IMR-90 (cell line): ENCODE measurements at regions not wholly inside any gene's neighbourhood (a gene's known extent, or its start where the extent isn't known, plus 50 kb on each side); places are given as distances from the start of the nearest gene placed in this dataset.

ENCODE experiments used
- BHLHE40 ChIP-seq: fragments of 150-350 bp; IDR thresholded peaks from 2 replicates; pipeline ENCODE4 v1.6.1; 2016; ENCODE audit warnings: mild to moderate bottlenecking, low read depth, low read length
- CEBPB ChIP-seq: IDR thresholded peaks from 2 replicates; pipeline ENCODE4 v1.6.1; 2012; ENCODE audit warnings: low read depth, low read length, improper control_type of control experiment
- POLR2A ChIP-seq: IDR thresholded peaks from 2 replicates; pipeline ENCODE4 v1.6.1; 2012; ENCODE audit warnings: mild to moderate bottlenecking, low read depth, low read length
- RCOR1 ChIP-seq: IDR thresholded peaks from 2 replicates; pipeline ENCODE4 v1.6.1; 2012; ENCODE audit warnings: mild to moderate bottlenecking, low read length, improper control_type of control experiment; ENCODE audit not compliant: insufficient replicate concordance
- SMC3 ChIP-seq: fragments of 150-350 bp; IDR thresholded peaks from 2 replicates; pipeline ENCODE4 v1.6.1; 2016; ENCODE audit warnings: low read depth, mild to moderate bottlenecking, antibody characterized with exemption, low read length, moderate library complexity
- TF ChIP-seq, protein P1 (sequence below): conservative IDR thresholded peaks from 2 replicates; pipeline ENCODE4 v1.5.1; 2012; ENCODE audit warnings: mild to moderate bottlenecking, low read depth, low read length, improper control_type of control experiment
- TF ChIP-seq, protein P2 (sequence below): fragments of 150-350 bp; IDR thresholded peaks from 2 replicates; pipeline ENCODE4 v1.6.1; 2016; ENCODE audit warnings: low read depth, mild to moderate bottlenecking, low read length, moderate library complexity, borderline replicate concordance
- TF ChIP-seq, protein P3 (sequence below): fragments of 150-350 bp; IDR thresholded peaks from 2 replicates; pipeline ENCODE4 v1.6.1; 2017; ENCODE audit warnings: mild to moderate bottlenecking, antibody characterized with exemption, low read length, low read depth

DNA sequence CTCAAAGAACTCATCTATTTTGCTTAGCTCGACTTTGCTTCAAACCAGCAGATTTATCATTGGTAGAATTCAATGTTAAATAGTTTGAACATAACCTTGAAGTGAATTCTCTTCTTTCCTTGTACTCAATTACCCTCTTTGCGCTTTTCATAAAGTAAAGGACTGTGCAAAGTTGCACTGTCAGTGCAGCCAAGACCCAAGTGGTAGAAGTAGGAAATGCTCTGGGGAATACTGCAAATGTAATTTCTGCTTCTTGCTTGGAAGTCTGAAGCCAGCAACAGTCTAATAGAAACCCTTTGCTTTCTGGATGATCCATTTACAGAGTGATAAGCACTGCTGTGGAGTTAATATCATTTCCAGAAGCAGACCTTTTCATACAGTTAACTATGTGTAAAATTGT is 936.7 kb upstream of the TMPRSS15 start:
- TF ChIP-seq, protein P1, sequence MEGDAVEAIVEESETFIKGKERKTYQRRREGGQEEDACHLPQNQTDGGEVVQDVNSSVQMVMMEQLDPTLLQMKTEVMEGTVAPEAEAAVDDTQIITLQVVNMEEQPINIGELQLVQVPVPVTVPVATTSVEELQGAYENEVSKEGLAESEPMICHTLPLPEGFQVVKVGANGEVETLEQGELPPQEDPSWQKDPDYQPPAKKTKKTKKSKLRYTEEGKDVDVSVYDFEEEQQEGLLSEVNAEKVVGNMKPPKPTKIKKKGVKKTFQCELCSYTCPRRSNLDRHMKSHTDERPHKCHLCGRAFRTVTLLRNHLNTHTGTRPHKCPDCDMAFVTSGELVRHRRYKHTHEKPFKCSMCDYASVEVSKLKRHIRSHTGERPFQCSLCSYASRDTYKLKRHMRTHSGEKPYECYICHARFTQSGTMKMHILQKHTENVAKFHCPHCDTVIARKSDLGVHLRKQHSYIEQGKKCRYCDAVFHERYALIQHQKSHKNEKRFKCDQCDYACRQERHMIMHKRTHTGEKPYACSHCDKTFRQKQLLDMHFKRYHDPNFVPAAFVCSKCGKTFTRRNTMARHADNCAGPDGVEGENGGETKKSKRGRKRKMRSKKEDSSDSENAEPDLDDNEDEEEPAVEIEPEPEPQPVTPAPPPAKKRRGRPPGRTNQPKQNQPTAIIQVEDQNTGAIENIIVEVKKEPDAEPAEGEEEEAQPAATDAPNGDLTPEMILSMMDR, result no peak
- no peak for TF ChIP-seq RCOR1
- no peak for TF ChIP-seq POLR2A
- TF ChIP-seq, protein P2, sequence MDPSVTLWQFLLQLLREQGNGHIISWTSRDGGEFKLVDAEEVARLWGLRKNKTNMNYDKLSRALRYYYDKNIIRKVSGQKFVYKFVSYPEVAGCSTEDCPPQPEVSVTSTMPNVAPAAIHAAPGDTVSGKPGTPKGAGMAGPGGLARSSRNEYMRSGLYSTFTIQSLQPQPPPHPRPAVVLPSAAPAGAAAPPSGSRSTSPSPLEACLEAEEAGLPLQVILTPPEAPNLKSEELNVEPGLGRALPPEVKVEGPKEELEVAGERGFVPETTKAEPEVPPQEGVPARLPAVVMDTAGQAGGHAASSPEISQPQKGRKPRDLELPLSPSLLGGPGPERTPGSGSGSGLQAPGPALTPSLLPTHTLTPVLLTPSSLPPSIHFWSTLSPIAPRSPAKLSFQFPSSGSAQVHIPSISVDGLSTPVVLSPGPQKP, result no peak
- no peak for TF ChIP-seq CEBPB
- no peak for TF ChIP-seq SMC3
- no peak for TF ChIP-seq BHLHE40
- TF ChIP-seq, protein P3, sequence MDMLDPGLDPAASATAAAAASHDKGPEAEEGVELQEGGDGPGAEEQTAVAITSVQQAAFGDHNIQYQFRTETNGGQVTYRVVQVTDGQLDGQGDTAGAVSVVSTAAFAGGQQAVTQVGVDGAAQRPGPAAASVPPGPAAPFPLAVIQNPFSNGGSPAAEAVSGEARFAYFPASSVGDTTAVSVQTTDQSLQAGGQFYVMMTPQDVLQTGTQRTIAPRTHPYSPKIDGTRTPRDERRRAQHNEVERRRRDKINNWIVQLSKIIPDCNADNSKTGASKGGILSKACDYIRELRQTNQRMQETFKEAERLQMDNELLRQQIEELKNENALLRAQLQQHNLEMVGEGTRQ, result no peak
